ENCODE measurements at regions not wholly inside any gene's neighbourhood (a gene's known extent, or its start where the extent isn't known, plus 50 kb on each side); places are given as distances from the start of the nearest gene placed in this dataset.
"Not testable (repeated sequence)": the region's sequence is repeated elsewhere in the genome, so short reads cannot be mapped to it uniquely, and the experiment has no call there.

GRCh38 chr7:6882321-6882721 is 56.2 kb upstream of the CCZ1B start:
- not testable (repeated sequence) for DNase-seq (ENCODE audit: low read depth in 2 of 2)

- not testable (repeated sequence) for DNase-seq (ENCODE audit: low read depth in 2 of 2)
Measured at GRCh38 chr7:6883756-6884155, 57.7 kb upstream of the CCZ1B start.

- DNase-seq (ENCODE audit: low read depth in 2 of 2), result no peak
Measured at GRCh38 chr7:6886198-6886597, 60.1 kb upstream of the CCZ1B start.

- not testable (repeated sequence) for DNase-seq (ENCODE audit: low read depth in 2 of 2)
Measured at GRCh38 chr7:6888267-6889045, 62.4 kb upstream of the CCZ1B start.

- no peak for DNase-seq (ENCODE audit: low read depth in 2 of 2)
Measured at GRCh38 chr7:6889252-6889812, 63.3 kb upstream of the CCZ1B start.

- DNase-seq (ENCODE audit: low read depth in 2 of 2), result not testable (repeated sequence)
Measured at GRCh38 chr7:6902097-6902518, 76.0 kb upstream of the CCZ1B start.

- DNase-seq (ENCODE audit: low read depth in 2 of 2), result not testable (repeated sequence)
Measured at GRCh38 chr7:6903289-6903688, 77.2 kb upstream of the CCZ1B start.

- DNase-seq (ENCODE audit: low read depth in 2 of 2), result not testable (repeated sequence)
Measured at GRCh38 chr7:6903792-6904191, 77.7 kb upstream of the CCZ1B start.

- DNase-seq (ENCODE audit: low read depth in 2 of 2), result no peak
Measured at GRCh38 chr7:6917258-6917657, 91.2 kb upstream of the CCZ1B start.

GRCh38 chr7:6919169-6919568 is 93.1 kb upstream of the CCZ1B start:
- not testable (repeated sequence) for DNase-seq (ENCODE audit: low read depth in 2 of 2)

- not testable (repeated sequence) for DNase-seq (ENCODE audit: low read depth in 2 of 2)
Measured at GRCh38 chr7:6924523-6924922, 98.4 kb upstream of the CCZ1B start.

GRCh38 chr7:6926193-6927174 is 100.4 kb upstream of the CCZ1B start:
- not testable (repeated sequence) for DNase-seq (ENCODE audit: low read depth in 2 of 2)

- not testable (repeated sequence) for DNase-seq (ENCODE audit: low read depth in 2 of 2)
Measured at GRCh38 chr7:6927643-6928042, 101.6 kb upstream of the CCZ1B start.

GRCh38 chr7:6929588-6929987 is 103.5 kb upstream of the CCZ1B start:
- DNase-seq (ENCODE audit: low read depth in 2 of 2), result not testable (repeated sequence)

GRCh38 chr7:6930081-6930635 is 104.1 kb upstream of the CCZ1B start:
- not testable (repeated sequence) for DNase-seq (ENCODE audit: low read depth in 2 of 2)

GRCh38 chr7:6930787-6931186 is 104.7 kb upstream of the CCZ1B start:
- DNase-seq (ENCODE audit: low read depth in 2 of 2), result peak; percentile 13 to 19

GRCh38 chr7:6931456-6931855 is 105.4 kb upstream of the CCZ1B start:
- not testable (repeated sequence) for DNase-seq (ENCODE audit: low read depth in 2 of 2)

- DNase-seq (ENCODE audit: low read depth in 2 of 2), result not testable (repeated sequence)
Measured at GRCh38 chr7:6933954-6934632, 108.0 kb upstream of the CCZ1B start.

GRCh38 chr7:6934981-6935380 is 108.9 kb upstream of the CCZ1B start:
- DNase-seq (ENCODE audit: low read depth in 2 of 2), result no peak

- not testable (repeated sequence) for DNase-seq (ENCODE audit: low read depth in 2 of 2)
Measured at GRCh38 chr7:6936626-6937025, 110.6 kb upstream of the CCZ1B start.

GRCh38 chr7:6937746-6938145 is 111.7 kb upstream of the CCZ1B start:
- DNase-seq (ENCODE audit: low read depth in 2 of 2), result not testable (repeated sequence)
